Lung (tissue), 11 donors: ENCODE measurements at regions not wholly inside any gene's neighbourhood (a gene's known extent, or its start where the extent isn't known, plus 50 kb on each side); places are given as distances from the start of the nearest gene placed in this dataset.

Experiments used
- ATAC-seq: fragments of 200-7000 bp; cut with Tn5 transposase; one replicate; pipeline ENCODE4 v1.9.1; 2020; ENCODE audit warnings: moderate number of reproducible peaks; ENCODE audit not compliant: insufficient read depth, low FRiP score
- DNase-seq, 3 donors: peaks; one replicate each; pipeline ENCODE4 v3.0.0-alpha.2; 2013 to 2017
- H3K27ac ChIP-seq, 2 donors: one replicate each; pipeline ENCODE4 v1.5.1; 2013; ENCODE audit warnings: mild to moderate bottlenecking in 2 of 2, moderate library complexity in 2 of 2, control low read depth in 1 of 2, inconsistent platforms in 1 of 2, low read depth in 1 of 2, low read length in 1 of 2
- H3K27me3 ChIP-seq, 3 donors: one replicate each; pipeline ENCODE4 v1.5.1; 2013; ENCODE audit warnings: low read length in 2 of 3; ENCODE audit not compliant: control insufficient read depth in 3 of 3, insufficient read depth in 3 of 3
- H3K36me3 ChIP-seq, 4 donors: one replicate each; pipeline ENCODE4 v1.5.1; 2013; ENCODE audit warnings: low read length in 4 of 4, mild to moderate bottlenecking in 1 of 4, moderate library complexity in 1 of 4; ENCODE audit not compliant: control insufficient read depth in 4 of 4, insufficient read depth in 4 of 4
- H3K4me1 ChIP-seq, 5 donors: one replicate each; pipeline ENCODE4 v1.5.1; 2013; ENCODE audit warnings: low read length in 5 of 5, mild to moderate bottlenecking in 2 of 5, moderate library complexity in 1 of 5; ENCODE audit not compliant: control insufficient read depth in 5 of 5, insufficient read depth in 5 of 5
- H3K4me3 ChIP-seq: one replicate; pipeline ENCODE4 v1.5.1; 2013; ENCODE audit warnings: mild to moderate bottlenecking, control low read depth, moderate library complexity
- H3K9ac ChIP-seq, 2 donors: one replicate each; pipeline ENCODE4 v1.5.1; 2013; ENCODE audit warnings: low read length in 2 of 2, control low read depth in 1 of 2; ENCODE audit not compliant: insufficient read depth in 1 of 2
- H3K9me3 ChIP-seq, 4 donors: one replicate each; pipeline ENCODE4 v1.5.1; 2013; ENCODE audit warnings: low read length in 3 of 4, mild to moderate bottlenecking in 1 of 4, moderate library complexity in 1 of 4; ENCODE audit not compliant: control insufficient read depth in 4 of 4, insufficient read depth in 3 of 4
- WGBS, 2 donors: extraction: QIAGEN DNeasy Blood & Tissue Kit; methylation state at CpG; one replicate each; pipeline ENCODE4 v1.1.7; 2013; 5-methylcytosine and 5-hydroxymethylcytosine counted together
- TF ChIP-seq, protein P1 (sequence below): IDR thresholded peaks from 2 replicates; pipeline ENCODE4 v1.5.1; 2012; ENCODE audit warnings: mild to moderate bottlenecking; ENCODE audit errors: control extremely low read depth, extremely low read depth
- donor health status: control.
- donor health status: control.
- donor health status: Bipolar disorder and iron deficiency.
- donor health status: healthy.
- donor health status: DM: yes; HTN: yes; CAD: no.

DNA sequence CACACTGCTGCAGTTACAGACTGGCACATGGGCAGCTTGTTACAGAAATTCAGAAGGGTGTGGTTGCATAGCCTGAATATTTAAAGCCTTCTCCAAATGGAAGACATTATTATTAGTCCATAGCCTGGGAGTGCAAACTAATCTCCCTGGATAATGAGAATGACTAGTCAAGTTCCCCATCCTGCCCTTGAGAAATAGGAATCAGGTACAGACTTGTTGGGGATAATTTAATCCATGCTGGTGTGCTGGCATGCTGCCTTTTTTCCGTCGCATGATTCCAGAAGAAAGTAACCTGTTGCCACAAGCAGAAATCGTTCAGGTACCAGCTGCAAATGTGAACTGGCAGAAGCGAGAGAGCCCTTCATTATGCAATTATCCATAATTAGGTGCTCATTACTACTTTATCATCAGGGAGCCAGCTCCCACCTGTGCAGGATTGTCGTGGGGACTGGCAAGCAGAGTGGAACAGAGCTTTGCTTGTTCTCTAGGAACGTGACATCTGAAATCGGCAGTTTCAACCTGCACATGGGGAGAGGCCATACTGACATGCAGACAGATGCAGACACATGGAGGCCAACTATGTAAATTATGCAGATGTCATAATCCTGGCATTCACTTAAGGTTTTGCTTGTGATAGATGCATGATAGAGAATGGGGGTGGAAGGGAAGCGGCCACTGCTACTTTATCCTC lies 419.4 kb downstream of the PMP22 start:
- peaks cover 0 to 4% (median 0%) of the 10 kb centered on the region in 4 donors for H3K9me3 ChIP-seq
- no peaks in the 10 kb centered on the region for H3K27me3 ChIP-seq
- H3K36me3 ChIP-seq: no peaks in the 10 kb centered on the region
- DNase-seq (no peak), ATAC-seq (no peak)
- H3K27ac ChIP-seq: no peak overlapping the region
- H3K9ac ChIP-seq: no peak overlapping the region
- 58 to 76% methylated on average over 8 of the region's 8 CpGs for WGBS, 2 donors
- no peaks in the 10 kb centered on the region for H3K4me1 ChIP-seq
- no peak overlapping the region for H3K4me3 ChIP-seq
- TF ChIP-seq, protein P1, sequence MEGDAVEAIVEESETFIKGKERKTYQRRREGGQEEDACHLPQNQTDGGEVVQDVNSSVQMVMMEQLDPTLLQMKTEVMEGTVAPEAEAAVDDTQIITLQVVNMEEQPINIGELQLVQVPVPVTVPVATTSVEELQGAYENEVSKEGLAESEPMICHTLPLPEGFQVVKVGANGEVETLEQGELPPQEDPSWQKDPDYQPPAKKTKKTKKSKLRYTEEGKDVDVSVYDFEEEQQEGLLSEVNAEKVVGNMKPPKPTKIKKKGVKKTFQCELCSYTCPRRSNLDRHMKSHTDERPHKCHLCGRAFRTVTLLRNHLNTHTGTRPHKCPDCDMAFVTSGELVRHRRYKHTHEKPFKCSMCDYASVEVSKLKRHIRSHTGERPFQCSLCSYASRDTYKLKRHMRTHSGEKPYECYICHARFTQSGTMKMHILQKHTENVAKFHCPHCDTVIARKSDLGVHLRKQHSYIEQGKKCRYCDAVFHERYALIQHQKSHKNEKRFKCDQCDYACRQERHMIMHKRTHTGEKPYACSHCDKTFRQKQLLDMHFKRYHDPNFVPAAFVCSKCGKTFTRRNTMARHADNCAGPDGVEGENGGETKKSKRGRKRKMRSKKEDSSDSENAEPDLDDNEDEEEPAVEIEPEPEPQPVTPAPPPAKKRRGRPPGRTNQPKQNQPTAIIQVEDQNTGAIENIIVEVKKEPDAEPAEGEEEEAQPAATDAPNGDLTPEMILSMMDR: no peak

GRCh38 chr17:14843086-14843795 lies 421.9 kb downstream of the PMP22 start:
- TF ChIP-seq, protein P1: no peak
- Histone ChIP-seq H3K27me3 (no peaks in the 10 kb centered on the region), H3K9me3 (no peaks in the 10 kb centered on the region), H3K9ac (no peak overlapping the region), H3K27ac (no peak overlapping the region), H3K4me3 (no peak overlapping the region), H3K36me3 (no peaks in the 10 kb centered on the region), H3K4me1 (no peaks in the 10 kb centered on the region)
- ATAC-seq: no peak
- no peak for DNase-seq
- WGBS, 2 donors: 86 to 91% methylated on average over 8 of the region's 8 CpGs

DNA sequence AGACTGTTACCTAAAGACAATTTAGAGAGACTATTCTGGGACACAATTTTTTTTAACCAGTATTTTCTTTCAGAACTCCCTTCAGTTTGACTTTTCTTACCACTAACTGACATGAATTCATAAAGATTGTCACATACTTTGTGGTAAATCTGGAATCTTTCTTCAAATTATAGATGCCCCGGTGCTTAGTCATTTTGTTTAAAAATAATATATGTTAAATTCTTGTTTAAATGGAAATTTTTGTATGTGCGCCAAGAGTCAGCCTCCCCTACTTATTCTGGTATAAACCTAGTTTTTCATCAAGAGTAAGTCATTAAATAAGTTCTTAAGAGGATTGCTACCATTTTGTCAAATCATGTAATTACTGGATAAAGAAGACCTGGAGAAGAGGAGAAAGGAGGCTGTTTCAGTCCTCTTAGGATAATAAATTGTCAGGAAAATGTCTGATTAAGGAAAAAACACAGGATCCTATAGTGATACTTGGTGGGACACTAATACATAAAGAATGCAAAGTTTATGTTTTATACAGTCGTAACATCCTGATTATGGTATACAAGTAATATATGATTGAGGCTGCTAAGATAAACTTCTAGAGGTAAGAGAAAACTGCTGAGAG lies 424.4 kb downstream of the PMP22 start:
- no peaks in the 10 kb centered on the region for H3K27me3 ChIP-seq
- 81 to 96% methylated on average over 3 of the region's 3 CpGs for WGBS, 2 donors
- TF ChIP-seq, protein P1: no peak
- ATAC-seq (no peak), DNase-seq (no peak)
- H3K4me1 ChIP-seq: no peaks in the 10 kb centered on the region
- peaks cover 0 to 8% (median under 1%) of the 10 kb centered on the region in 4 donors for H3K9me3 ChIP-seq
- no peak overlapping the region for H3K9ac ChIP-seq
- H3K36me3 ChIP-seq: no peaks in the 10 kb centered on the region
- no peak overlapping the region for H3K27ac ChIP-seq
- H3K4me3 ChIP-seq: no peak overlapping the region
